ENCODE measurements at regions not wholly inside any gene's neighbourhood (a gene's known extent, or its start where the extent isn't known, plus 50 kb on each side); places are given as distances from the start of the nearest gene placed in this dataset.

DNA sequence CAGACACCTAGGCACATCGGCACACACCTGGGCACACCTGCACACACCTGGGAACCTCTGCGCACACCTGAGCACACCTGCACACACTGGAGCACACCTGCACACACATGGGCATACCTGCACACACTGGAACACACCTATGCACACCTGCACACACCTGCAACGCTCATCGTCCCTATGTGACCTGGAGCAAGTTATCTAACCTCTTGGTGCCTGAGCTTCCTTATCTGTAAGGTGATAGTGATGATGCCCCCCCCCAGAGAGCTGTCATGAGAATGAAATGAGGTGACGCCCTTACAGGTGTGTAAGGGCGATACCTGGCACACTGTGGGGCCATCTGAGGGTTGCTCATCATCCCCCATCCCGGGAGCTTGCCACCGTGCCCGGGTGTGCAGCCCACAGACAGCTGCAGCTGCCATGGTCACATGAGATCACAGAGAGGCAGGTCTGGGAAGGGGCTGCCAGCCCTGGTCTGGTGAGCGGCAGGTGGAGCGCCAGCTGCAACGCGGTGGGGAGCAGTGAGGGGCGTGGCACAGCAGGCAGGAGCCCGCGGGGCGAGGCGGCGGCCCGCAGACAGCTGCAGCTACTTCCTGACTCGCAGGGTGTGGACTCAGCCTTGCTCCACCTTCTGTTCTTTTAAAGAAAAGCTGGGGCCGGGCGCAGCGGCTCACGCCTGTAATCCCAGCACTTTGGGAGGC, 59.9 kb upstream of the FBRSL1 start:
- Histone ChIP-seq H3K27me3 (ENCODE audit: control insufficient read depth, insufficient read depth, low read length) (peaks cover 24% of the 10 kb centered on the region), H3K4me3 (ENCODE audit: low read depth, low read length) (no peak overlapping the region), H3K36me3 (ENCODE audit: control insufficient read depth, insufficient read depth, low read length) (no peaks in the 10 kb centered on the region)
- TF ChIP-seq CTCF (IDR thresholded peaks at IDR 0.05; ENCODE audit: insufficient read depth, low read length, severe bottlenecking) = no peak
- FAIRE-seq = peak; percentile 58
- peak; percentile 37 for DNase-seq (ENCODE audit: low read depth)

DNA sequence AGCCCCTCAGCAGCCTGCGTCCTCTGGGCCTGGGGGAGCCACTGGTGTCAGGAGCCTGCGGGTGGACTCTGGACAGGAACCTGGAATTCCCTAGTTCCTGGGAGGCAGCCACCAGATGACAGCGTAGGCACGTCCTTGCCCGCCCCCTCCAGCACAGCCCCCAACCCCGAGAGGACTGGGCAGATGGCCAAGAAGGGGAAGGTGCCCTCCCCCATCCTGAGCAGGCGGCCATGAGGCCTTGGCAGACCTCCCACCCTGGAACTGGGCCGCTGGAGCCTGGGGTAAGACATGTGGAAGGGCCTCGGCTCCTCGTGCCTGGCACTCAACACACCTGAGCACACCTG, 60.4 kb upstream of the FBRSL1 start:
- Histone ChIP-seq H3K27me3 (ENCODE audit: control insufficient read depth, insufficient read depth, low read length) (peaks cover 21% of the 10 kb centered on the region), H3K36me3 (ENCODE audit: control insufficient read depth, insufficient read depth, low read length) (no peaks in the 10 kb centered on the region)
- no peak for FAIRE-seq

DNA sequence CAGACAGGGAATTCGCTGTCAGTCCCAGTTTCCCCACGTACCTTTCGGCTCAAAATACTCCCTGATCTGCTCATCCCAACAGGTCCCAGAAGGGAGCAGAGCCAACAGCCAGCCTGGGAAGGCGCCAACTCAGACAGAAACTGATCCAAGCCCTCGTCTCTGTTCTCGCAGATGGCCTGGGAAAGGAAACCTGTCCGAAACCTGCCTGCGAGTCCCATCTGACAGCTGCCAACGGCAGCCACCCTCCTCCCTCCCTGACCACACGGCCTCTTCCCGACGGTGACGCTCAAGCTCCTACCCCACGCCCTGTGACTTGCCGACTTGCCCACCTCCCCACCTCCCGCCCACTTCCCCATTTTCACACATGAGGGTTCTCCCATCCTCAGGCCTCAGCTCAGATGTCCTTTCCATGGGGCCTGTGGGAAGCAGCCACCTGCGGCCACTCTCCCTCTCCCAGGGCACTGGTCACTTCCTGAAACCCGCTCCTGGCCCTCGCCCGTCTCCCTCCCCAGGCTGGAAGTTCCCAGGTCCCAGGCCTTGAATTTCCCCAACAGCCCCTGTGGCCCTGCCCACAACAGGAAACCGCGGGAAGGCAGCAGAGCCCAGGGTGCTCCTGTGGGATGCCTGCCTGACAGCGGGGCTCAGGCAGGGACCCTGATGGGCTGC, 60.9 kb upstream of the FBRSL1 start:
- DNase-seq (ENCODE audit: low read depth) (no peak), FAIRE-seq (no peak)
- TF ChIP-seq CTCF (IDR thresholded peaks at IDR 0.05; ENCODE audit: insufficient read depth, low read length, severe bottlenecking) = no peak
- Histone ChIP-seq H3K36me3 (ENCODE audit: control insufficient read depth, insufficient read depth, low read length) (no peaks in the 10 kb centered on the region), H3K4me3 (ENCODE audit: low read depth, low read length) (no peak overlapping the region), H3K27me3 (ENCODE audit: control insufficient read depth, insufficient read depth, low read length) (peaks cover 16% of the 10 kb centered on the region)

More for the DNA sequence above, 60.4 kb upstream of the FBRSL1 start:
- TF ChIP-seq CTCF (IDR thresholded peaks at IDR 0.05; ENCODE audit: insufficient read depth, low read length, severe bottlenecking) = no peak
- no peak for DNase-seq (ENCODE audit: low read depth)
- H3K4me3 ChIP-seq (ENCODE audit: low read depth, low read length) = no peak overlapping the region

DNA sequence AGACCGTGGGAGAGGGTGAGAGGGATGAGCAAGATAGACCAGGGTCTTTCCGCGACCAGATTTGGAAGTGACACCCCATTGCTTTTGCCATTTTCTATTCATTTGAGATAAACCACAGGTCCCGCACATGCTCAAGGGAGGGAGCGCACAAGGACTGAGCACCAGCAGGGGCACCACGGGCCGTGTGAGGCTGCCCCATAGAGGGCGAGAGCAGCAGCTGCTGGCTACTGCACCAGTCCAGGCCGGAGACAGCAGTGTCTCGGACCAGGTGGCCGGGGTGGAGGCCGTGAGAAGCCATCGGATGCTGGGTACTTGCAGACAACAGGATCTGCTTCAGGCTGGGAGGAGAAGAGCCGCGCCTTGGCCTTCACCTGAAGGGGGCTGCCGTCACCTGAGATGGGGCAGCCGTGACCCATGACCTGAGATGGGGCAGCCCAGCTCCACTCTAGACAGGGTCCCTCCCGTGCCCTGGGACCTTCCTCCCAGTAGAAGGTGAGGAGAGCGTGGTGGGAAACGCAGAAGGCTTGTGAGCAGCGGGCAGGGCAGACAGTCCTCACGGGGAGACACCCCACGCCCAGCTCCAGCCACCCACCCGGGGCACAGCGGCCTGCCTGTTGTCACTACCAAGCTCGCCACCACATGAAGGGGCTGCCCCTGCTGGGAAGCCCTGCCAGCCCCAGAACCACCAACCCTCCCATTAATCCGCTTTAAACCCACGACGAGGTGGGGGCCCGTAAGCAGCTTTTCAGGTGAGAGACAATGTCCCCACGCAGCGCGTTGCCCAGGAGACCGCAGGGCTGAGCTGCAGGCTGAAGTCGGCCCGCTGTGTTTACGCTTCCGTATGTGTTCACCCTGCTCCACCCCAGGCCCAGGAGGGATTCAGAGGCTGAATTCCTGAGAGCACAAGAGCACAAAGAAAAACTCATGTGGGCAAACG, 61.7 kb upstream of the FBRSL1 start:
- TF ChIP-seq CTCF (IDR thresholded peaks at IDR 0.05; ENCODE audit: insufficient read depth, low read length, severe bottlenecking) = no peak
- Histone ChIP-seq H3K36me3 (ENCODE audit: control insufficient read depth, insufficient read depth, low read length) (no peaks in the 10 kb centered on the region), H3K27me3 (ENCODE audit: control insufficient read depth, insufficient read depth, low read length) (peaks cover 13% of the 10 kb centered on the region), H3K4me3 (ENCODE audit: low read depth, low read length) (no peak overlapping the region)
- FAIRE-seq (no peak), DNase-seq (ENCODE audit: low read depth) (peak; percentile 19)

GRCh38 chr12:132427174-132427768, 62.7 kb upstream of the FBRSL1 start:
- FAIRE-seq (no peak), DNase-seq (ENCODE audit: low read depth) (no peak)
- H3K27me3 ChIP-seq (ENCODE audit: control insufficient read depth, insufficient read depth, low read length) = peaks cover 11% of the 10 kb centered on the region
- H3K36me3 ChIP-seq (ENCODE audit: control insufficient read depth, insufficient read depth, low read length) = no peaks in the 10 kb centered on the region
- TF ChIP-seq CTCF (IDR thresholded peaks at IDR 0.05; ENCODE audit: insufficient read depth, low read length, severe bottlenecking) = no peak
- no peak overlapping the region for H3K4me3 ChIP-seq (ENCODE audit: low read depth, low read length)

Data from bronchial epithelial cell (primary cell).